GM23248 (cell line): ENCODE measurements at regions not wholly inside any gene's neighbourhood (a gene's known extent, or its start where the extent isn't known, plus 50 kb on each side); places are given as distances from the start of the nearest gene placed in this dataset.
"Not testable (repeated sequence)": the region's sequence is repeated elsewhere in the genome, so short reads cannot be mapped to it uniquely, and the experiment has no call there.

Experiments used
- DNase-seq: peaks from one replicate; pipeline ENCODE4 v3.0.0-alpha.2; 2015
- H2AFZ ChIP-seq: fragments of 200-600 bp; sonication (generic); 2 replicates; pipeline ENCODE4 v1.6.1; 2016; ENCODE audit warnings: antibody characterized with exemption
- H3F3A ChIP-seq: fragments of 200-600 bp; sonication (generic); 2 replicates; pipeline ENCODE4 v1.6.1; 2016; ENCODE audit warnings: mild to moderate bottlenecking, antibody characterized with exemption, mixed run types; ENCODE audit not compliant: insufficient read depth
- H3K27ac ChIP-seq: fragments of 200-600 bp; sonication (generic); 2 replicates; pipeline ENCODE4 v1.5.1; 2016; ENCODE audit warnings: mild to moderate bottlenecking
- H3K27me3 ChIP-seq: fragments of 200-600 bp; sonication (generic); replicated peaks from 2 replicates; pipeline ENCODE4 v1.6.1; 2016; ENCODE audit warnings: mild to moderate bottlenecking; ENCODE audit not compliant: insufficient read depth
- H3K36me3 ChIP-seq: fragments of 200-600 bp; sonication (generic); 2 replicates; pipeline ENCODE4 v1.6.1; 2016; ENCODE audit warnings: low read depth, mild to moderate bottlenecking
- H3K4me1 ChIP-seq: fragments of 200-600 bp; sonication (generic); 2 replicates; pipeline ENCODE4 v1.6.1; 2016; ENCODE audit warnings: mild to moderate bottlenecking; ENCODE audit not compliant: insufficient read depth
- H3K4me2 ChIP-seq: fragments of 200-600 bp; sonication (generic); one replicate; pipeline ENCODE4 v1.6.1; 2016; ENCODE audit warnings: mild to moderate bottlenecking; ENCODE audit not compliant: unreplicated experiment
- H3K4me3 ChIP-seq: fragments of 200-600 bp; sonication (generic); 2 replicates; pipeline ENCODE4 v1.5.1; 2016; ENCODE audit warnings: mild to moderate bottlenecking
- H3K79me2 ChIP-seq: fragments of 200-600 bp; sonication (generic); 2 replicates; pipeline ENCODE4 v1.6.1; 2016; ENCODE audit warnings: mild to moderate bottlenecking; ENCODE audit not compliant: insufficient read depth
- H3K9ac ChIP-seq: fragments of 200-600 bp; sonication (generic); 2 replicates; pipeline ENCODE4 v1.6.1; 2016; ENCODE audit warnings: mild to moderate bottlenecking
- H3K9me2 ChIP-seq: fragments of 200-600 bp; sonication (generic); 2 replicates; pipeline ENCODE4 v1.6.1; 2016; ENCODE audit warnings: mixed run types, mild to moderate bottlenecking, moderate library complexity; ENCODE audit not compliant: insufficient read depth
- H3K9me3 ChIP-seq: fragments of 200-600 bp; sonication (generic); one replicate; pipeline ENCODE4 v1.6.1; 2017; ENCODE audit warnings: low read depth
- H4K20me1 ChIP-seq: fragments of 200-600 bp; sonication (generic); 2 replicates; pipeline ENCODE4 v1.6.0; 2016; ENCODE audit not compliant: insufficient read depth
- EZH2 ChIP-seq: fragments of 200-600 bp; sonication (generic); IDR thresholded peaks from 2 replicates; pipeline ENCODE4 v1.6.1; 2018; ENCODE audit warnings: antibody characterized with exemption, mild to moderate bottlenecking; ENCODE audit not compliant: insufficient read depth, poor library complexity, severe bottlenecking
- EZH2phosphoT487 ChIP-seq: fragments of 200-600 bp; sonication (generic); IDR thresholded peaks from 2 replicates; pipeline ENCODE4 v1.6.1; 2018; ENCODE audit warnings: antibody characterized with exemption, moderate library complexity, mild to moderate bottlenecking, low read depth; ENCODE audit not compliant: insufficient read depth
- whole genome bisulfite sequencing, 2 experiments: methylation state at CpG; one replicate each; pipeline ENCODE4 v1.1.6; 2015 to 2017; ENCODE audit warnings: low lambda C conversion rate in 2 of 2, low coverage in 1 of 2; ENCODE audit errors: missing lambda C conversion rate in 2 of 2; 5-methylcytosine and 5-hydroxymethylcytosine counted together
- in situ Hi-C: fragments of 300-500 bp; cut with MboI; formaldehyde crosslinking; loops from 2 replicates; pipeline ENCODE4 v1.15.0; 2020

- Histone ChIP-seq H4K20me1 (no peaks in the 10 kb centered on the region), H3F3A (no peaks in the 10 kb centered on the region), H3K27me3 (no peaks in the 10 kb centered on the region), H3K4me2 (no peak overlapping the region), H3K79me2 (no peaks in the 10 kb centered on the region), H3K4me3 (no peak overlapping the region), H3K9ac (no peak overlapping the region), H3K9me2 (no peaks in the 10 kb centered on the region), H3K27ac (no peak overlapping the region), H2AFZ (no peak overlapping the region), H3K36me3 (no peaks in the 10 kb centered on the region), H3K4me1 (no peaks in the 10 kb centered on the region), H3K9me3 (no peaks in the 10 kb centered on the region)
- in situ Hi-C loops: no loop called here
- no peak for DNase-seq
- TF ChIP-seq EZH2phosphoT487 (no peak), EZH2 (no peak)
- 50 to 52% methylated on average over 3 of the region's 3 CpGs for WGBS, 2 experiments
Observed at GRCh38 chr6:76982476-76983199, 480.7 kb downstream of the HTR1B start.

DNA sequence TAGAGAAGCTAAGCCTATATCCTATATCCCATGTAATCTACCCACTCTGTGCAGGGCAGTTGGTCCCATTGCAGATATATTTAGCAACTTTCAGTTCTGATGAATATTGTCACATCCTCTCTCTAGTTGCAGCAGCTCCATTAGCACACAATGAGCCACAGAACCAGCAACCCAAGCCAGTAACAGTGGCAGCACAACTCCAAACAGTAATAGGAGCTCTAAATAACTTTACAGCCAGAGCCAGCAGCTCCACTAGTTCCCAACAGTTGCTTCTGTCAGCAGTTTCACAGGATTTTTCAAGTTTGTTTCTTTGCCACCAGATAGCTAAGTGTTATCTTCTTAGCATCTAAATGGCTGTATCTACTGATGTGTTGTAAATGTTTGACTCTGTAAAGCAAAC lies 490.8 kb downstream of the HTR1B start:
- Histone ChIP-seq H3K9me2 (no peaks in the 10 kb centered on the region), H3K79me2 (no peaks in the 10 kb centered on the region), H3K4me1 (no peaks in the 10 kb centered on the region), H4K20me1 (no peaks in the 10 kb centered on the region), H2AFZ (no peak overlapping the region), H3K27ac (no peak overlapping the region), H3K9me3 (no peaks in the 10 kb centered on the region), H3K36me3 (no peaks in the 10 kb centered on the region), H3K4me3 (no peak overlapping the region), H3K9ac (no peak overlapping the region), H3K4me2 (no peak overlapping the region), H3F3A (no peaks in the 10 kb centered on the region), H3K27me3 (no peaks in the 10 kb centered on the region)
- DNase-seq: no peak
- in situ Hi-C loops: no loop called here
- TF ChIP-seq EZH2 (no peak), EZH2phosphoT487 (no peak)

DNA sequence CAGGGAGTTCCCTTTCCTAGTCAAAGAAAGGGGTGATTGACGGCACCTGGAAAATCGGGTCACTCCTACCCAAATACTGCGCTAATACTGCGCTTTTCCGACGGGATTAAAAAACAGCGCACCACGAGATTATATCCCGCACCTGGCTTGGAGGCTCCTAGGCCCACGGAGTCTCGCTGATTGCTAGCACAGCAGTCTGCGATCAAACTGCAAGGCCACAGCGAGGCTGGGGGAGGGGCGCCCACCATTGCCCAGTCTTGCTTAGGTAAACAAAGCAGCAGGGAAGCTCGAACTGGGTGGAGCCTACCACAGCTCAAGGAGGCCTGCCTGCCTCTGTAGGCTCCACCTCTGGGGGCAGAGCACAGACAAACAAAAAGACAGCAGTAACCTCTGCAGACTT lies 504.1 kb downstream of the HTR1B start:
- H4K20me1 ChIP-seq, H3K9me3 ChIP-seq, H3K9ac ChIP-seq, H3K27ac ChIP-seq, H3K9me2 ChIP-seq, H3K4me1 ChIP-seq, in situ Hi-C loops, H3F3A ChIP-seq, H3K4me3 ChIP-seq, H3K36me3 ChIP-seq, H2AFZ ChIP-seq, H3K27me3 ChIP-seq, H3K4me2 ChIP-seq, DNase-seq, H3K79me2 ChIP-seq: not testable (repeated sequence)
- 72 to 77% methylated on average over 14 to 15 of the region's 15 CpGs for WGBS, 2 experiments

- H3F3A ChIP-seq: no peaks in the 10 kb centered on the region
Observed at GRCh38 chr6:76942203-76942966, 520.9 kb downstream of the HTR1B start.

More at GRCh38 chr6:76942203-76942966, 520.9 kb downstream of the HTR1B start:
- Histone ChIP-seq H3K79me2 (no peaks in the 10 kb centered on the region), H3K4me2 (no peak overlapping the region), H4K20me1 (no peaks in the 10 kb centered on the region), H3K4me3 (no peak overlapping the region), H3K9ac (no peak overlapping the region), H3K27ac (no peak overlapping the region; the same call in 1 of the 2 replicates), H3K36me3 (no peaks in the 10 kb centered on the region), H3K4me1 (no peaks in the 10 kb centered on the region), H3K9me2 (no peaks in the 10 kb centered on the region), H3K9me3 (no peaks in the 10 kb centered on the region), H2AFZ (no peak overlapping the region), H3K27me3 (no peaks in the 10 kb centered on the region)
- DNase-seq: peak; percentile 23
- in situ Hi-C loops: no loop called here
- no peak for TF ChIP-seq EZH2
- TF ChIP-seq EZH2phosphoT487: no peak
- WGBS, 2 experiments: 59 to 62% methylated on average over 2 of the region's 2 CpGs
